ENCODE measurements at regions not wholly inside any gene's neighbourhood (a gene's known extent, or its start where the extent isn't known, plus 50 kb on each side); places are given as distances from the start of the nearest gene placed in this dataset.

GRCh38 chr14:53796734-53797133 lies 159.9 kb downstream of the BMP4 start:
- CTCF ChIA-PET: no interaction called here
- H3K27ac Mint-ChIP-seq: no peak overlapping the region
- Histone ChIP-seq H3K79me2 (ENCODE audit: control insufficient read depth, insufficient read depth, low read length) (no peaks in the 10 kb centered on the region), H3K9ac (ENCODE audit: low read length) (no peak overlapping the region), H3K4me1 (ENCODE audit: control insufficient read depth in 2 of 2, insufficient read depth in 2 of 2, low read length in 2 of 2) (no peaks in the 10 kb centered on the region), H3K4me2 (replicated peaks; ENCODE audit: low read depth, low read length, poor library complexity, severe bottlenecking) (no peak overlapping the region), H2AFZ (ENCODE audit: insufficient read depth, low read depth, low read length, poor library complexity, severe bottlenecking) (no peak overlapping the region), H3K4me3 (ENCODE audit: control extremely low read depth in 1 of 5, extremely low read depth in 1 of 5, insufficient read depth in 1 of 5, low read depth in 2 of 5, low read length in 4 of 5) (no peak overlapping the region), H3K9me3 (ENCODE audit: control extremely low read depth in 1 of 3, control insufficient read depth in 2 of 3, insufficient read depth in 1 of 3, low read length in 2 of 3) (no peaks in the 10 kb centered on the region), H3K27me3 (replicated peaks in 1 of 4; ENCODE audit: control extremely low read depth in 1 of 4, control insufficient read depth in 3 of 4, insufficient read depth in 4 of 4, low read length in 3 of 4) (peaks cover 0 to 7% (median 0%) of the 10 kb centered on the region in 4 experiments), H3K36me3 (replicated peaks in 1 of 2; ENCODE audit: control extremely low read depth in 1 of 2, control insufficient read depth in 1 of 2, extremely low read depth in 1 of 2, insufficient read depth in 2 of 2, low read length in 1 of 2) (no peaks in the 10 kb centered on the region), H3K27ac (ENCODE audit: low read length in 2 of 2) (no peak overlapping the region), H4K20me1 (ENCODE audit: control insufficient read depth, insufficient read depth, low read length, poor library complexity, severe bottlenecking) (no peaks in the 10 kb centered on the region)
- no peak overlapping the region for H3K4me3 Mint-ChIP-seq
- 93% methylated on average over 1 of the region's 1 CpG for WGBS (ENCODE audit: insufficient coverage)
- intact Hi-C loops (cut with micrococcal nuclease): no loop called here
- no peak for DNase-seq
- POLR2A ChIA-PET: no interaction called here
- H3K9me3 Mint-ChIP-seq (ENCODE audit: insufficient read depth): no peaks in the 10 kb centered on the region
- TF ChIP-seq, protein P1, sequence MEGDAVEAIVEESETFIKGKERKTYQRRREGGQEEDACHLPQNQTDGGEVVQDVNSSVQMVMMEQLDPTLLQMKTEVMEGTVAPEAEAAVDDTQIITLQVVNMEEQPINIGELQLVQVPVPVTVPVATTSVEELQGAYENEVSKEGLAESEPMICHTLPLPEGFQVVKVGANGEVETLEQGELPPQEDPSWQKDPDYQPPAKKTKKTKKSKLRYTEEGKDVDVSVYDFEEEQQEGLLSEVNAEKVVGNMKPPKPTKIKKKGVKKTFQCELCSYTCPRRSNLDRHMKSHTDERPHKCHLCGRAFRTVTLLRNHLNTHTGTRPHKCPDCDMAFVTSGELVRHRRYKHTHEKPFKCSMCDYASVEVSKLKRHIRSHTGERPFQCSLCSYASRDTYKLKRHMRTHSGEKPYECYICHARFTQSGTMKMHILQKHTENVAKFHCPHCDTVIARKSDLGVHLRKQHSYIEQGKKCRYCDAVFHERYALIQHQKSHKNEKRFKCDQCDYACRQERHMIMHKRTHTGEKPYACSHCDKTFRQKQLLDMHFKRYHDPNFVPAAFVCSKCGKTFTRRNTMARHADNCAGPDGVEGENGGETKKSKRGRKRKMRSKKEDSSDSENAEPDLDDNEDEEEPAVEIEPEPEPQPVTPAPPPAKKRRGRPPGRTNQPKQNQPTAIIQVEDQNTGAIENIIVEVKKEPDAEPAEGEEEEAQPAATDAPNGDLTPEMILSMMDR (IDR thresholded peaks at IDR 0.05): no peak
- no peak for TF ChIP-seq EZH2 (IDR thresholded peaks at IDR 0.05; ENCODE audit: borderline replicate concordance, insufficient read depth, low read depth, low read length, poor library complexity, severe bottlenecking)
- no peaks in the 10 kb centered on the region for H3K27me3 Mint-ChIP-seq
- ATAC-seq (ENCODE audit: low read depth): no peak
- no peaks in the 10 kb centered on the region for H3K4me1 Mint-ChIP-seq

DNA sequence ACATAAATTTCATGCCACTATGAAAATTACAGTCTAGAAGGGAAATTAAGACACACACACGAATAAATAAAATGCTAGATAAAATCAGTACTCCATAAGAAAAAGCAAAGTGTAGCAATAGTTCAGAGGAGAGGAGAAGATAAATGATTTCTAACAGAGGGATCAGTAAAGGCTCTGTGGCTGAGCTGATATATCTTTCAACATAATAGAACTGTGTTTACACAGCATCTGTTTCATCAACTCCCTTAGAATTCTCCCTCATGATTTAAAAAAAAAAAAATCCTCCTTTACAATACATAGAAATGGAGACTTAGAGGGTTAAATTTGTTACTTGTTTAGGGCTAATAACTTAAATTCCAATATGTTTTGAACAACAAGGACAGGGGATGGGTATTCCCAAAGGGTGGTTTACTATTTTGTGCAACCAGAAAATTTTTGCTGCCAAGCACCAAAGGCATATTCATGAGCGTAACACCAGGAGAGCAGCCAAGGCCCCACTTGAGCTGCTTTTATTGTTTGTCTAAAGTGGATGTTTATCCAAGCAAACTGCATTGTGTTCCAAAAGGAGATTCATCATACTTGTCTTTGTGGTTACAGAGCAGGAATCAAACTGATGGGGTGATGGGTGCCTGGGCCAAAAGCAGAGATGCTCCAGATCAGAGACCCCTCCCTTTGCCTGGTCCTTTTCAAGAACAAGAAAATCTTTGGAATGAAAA lies 162.7 kb downstream of the BMP4 start:
- H3K27ac Mint-ChIP-seq: no peak overlapping the region
- Histone ChIP-seq H3K27me3 (replicated peaks in 1 of 4; ENCODE audit: control extremely low read depth in 1 of 4, control insufficient read depth in 3 of 4, insufficient read depth in 4 of 4, low read length in 3 of 4) (peaks cover 0 to 7% (median 0%) of the 10 kb centered on the region in 4 experiments), H4K20me1 (ENCODE audit: control insufficient read depth, insufficient read depth, low read length, poor library complexity, severe bottlenecking) (no peaks in the 10 kb centered on the region), H3K79me2 (ENCODE audit: control insufficient read depth, insufficient read depth, low read length) (no peaks in the 10 kb centered on the region), H2AFZ (ENCODE audit: insufficient read depth, low read depth, low read length, poor library complexity, severe bottlenecking) (no peak overlapping the region), H3K27ac (ENCODE audit: low read length in 2 of 2) (no peak overlapping the region), H3K36me3 (replicated peaks in 1 of 2; ENCODE audit: control extremely low read depth in 1 of 2, control insufficient read depth in 1 of 2, extremely low read depth in 1 of 2, insufficient read depth in 2 of 2, low read length in 1 of 2) (no peaks in the 10 kb centered on the region), H3K9ac (ENCODE audit: low read length) (no peak overlapping the region), H3K9me3 (ENCODE audit: control extremely low read depth in 1 of 3, control insufficient read depth in 2 of 3, insufficient read depth in 1 of 3, low read length in 2 of 3) (no peaks in the 10 kb centered on the region), H3K4me2 (replicated peaks; ENCODE audit: low read depth, low read length, poor library complexity, severe bottlenecking) (no peak overlapping the region), H3K4me1 (ENCODE audit: control insufficient read depth in 2 of 2, insufficient read depth in 2 of 2, low read length in 2 of 2) (no peaks in the 10 kb centered on the region), H3K4me3 (ENCODE audit: control extremely low read depth in 1 of 5, extremely low read depth in 1 of 5, insufficient read depth in 1 of 5, low read depth in 2 of 5, low read length in 4 of 5) (no peak overlapping the region)
- TF ChIP-seq, protein P1 (IDR thresholded peaks at IDR 0.05): no peak
- TF ChIP-seq EZH2 (IDR thresholded peaks at IDR 0.05; ENCODE audit: borderline replicate concordance, insufficient read depth, low read depth, low read length, poor library complexity, severe bottlenecking): no peak
- ATAC-seq (ENCODE audit: low read depth) (no peak), DNase-seq (no peak)
- intact Hi-C loops (cut with micrococcal nuclease): no loop called here
- peaks cover 3% of the 10 kb centered on the region for H3K27me3 Mint-ChIP-seq
- POLR2A ChIA-PET: no interaction called here
- no peak overlapping the region for H3K4me3 Mint-ChIP-seq
- H3K4me1 Mint-ChIP-seq: no peaks in the 10 kb centered on the region
- H3K9me3 Mint-ChIP-seq (ENCODE audit: insufficient read depth): no peaks in the 10 kb centered on the region
- no CpG with 5 or more reads among the region's 2 CpGs for WGBS (ENCODE audit: insufficient coverage)
- CTCF ChIA-PET: no interaction called here

Data from B cell (primary cell).